CD14-positive monocyte (primary cell): ENCODE measurements at regions not wholly inside any gene's neighbourhood (a gene's known extent, or its start where the extent isn't known, plus 50 kb on each side); places are given as distances from the start of the nearest gene placed in this dataset.

ENCODE experiments used
- DNase-seq, 3 donors: peaks; one replicate each; pipeline ENCODE4 v3.0.0-alpha.2; 2011 to 2022
- H2AFZ ChIP-seq: 2 replicates; pipeline ENCODE4 v1.6.0; 2012; ENCODE audit warnings: mild to moderate bottlenecking, low read depth, low read length, inconsistent platforms; ENCODE audit not compliant: insufficient read depth, poor library complexity, severe bottlenecking
- H3K27ac ChIP-seq, 2 donors: 1 replicate in 1 of 2; 2 replicates in 1 of 2; pipeline ENCODE4 v1.5.1; 2012 to 2013; ENCODE audit warnings: low read length in 2 of 2, control low read depth in 1 of 2, inconsistent platforms in 1 of 2, low read depth in 1 of 2, mild to moderate bottlenecking in 1 of 2
- H3K27me3 ChIP-seq, 2 donors: one replicate each; pipeline versions ENCODE4 v1.6.0 to v1.6.1; 2011 to 2013; ENCODE audit warnings: low read length in 2 of 2; ENCODE audit not compliant: control insufficient read depth in 2 of 2, insufficient read depth in 2 of 2
- H3K36me3 ChIP-seq, 2 donors: replicated peaks in 1 of 2; 1 replicate in 1 of 2; 2 replicates in 1 of 2; pipeline versions ENCODE4 v1.5.1 to v1.6.1; 2012 to 2013; ENCODE audit warnings: low read length in 2 of 2, control low read depth in 1 of 2, inconsistent platforms in 1 of 2, mild to moderate bottlenecking in 1 of 2; ENCODE audit not compliant: insufficient read depth in 2 of 2, control insufficient read depth in 1 of 2
- H3K4me1 ChIP-seq, 2 donors: 1 replicate in 1 of 2; 2 replicates in 1 of 2; pipeline versions ENCODE4 v1.5.1 to v1.6.1; 2012 to 2013; ENCODE audit warnings: low read length in 2 of 2, control low read depth in 1 of 2, inconsistent platforms in 1 of 2, mild to moderate bottlenecking in 1 of 2, moderate library complexity in 1 of 2; ENCODE audit not compliant: insufficient read depth in 2 of 2, control insufficient read depth in 1 of 2
- H3K4me2 ChIP-seq: replicated peaks from 2 replicates; pipeline ENCODE3; 2012; ENCODE audit warnings: low read length, moderate library complexity, mild to moderate bottlenecking; ENCODE audit not compliant: poor library complexity, severe bottlenecking; ENCODE audit errors: extremely low read depth
- H3K4me3 ChIP-seq, 3 experiments: fragments of 200-600 bp in 1 of 3; sonication (generic) in 1 of 3; replicated peaks in 1 of 3; 1 replicate in 2 of 3; 2 replicates in 1 of 3; pipeline ENCODE4 v1.5.1; 2011 to 2013; ENCODE audit warnings: low read length in 3 of 3, mild to moderate bottlenecking in 3 of 3, control low read depth in 2 of 3, low read depth in 2 of 3, inconsistent platforms in 1 of 3, moderate library complexity in 1 of 3
- H3K79me2 ChIP-seq: 2 replicates; pipeline ENCODE4 v1.6.0; 2012; ENCODE audit warnings: mild to moderate bottlenecking, control low read depth, inconsistent platforms, low read length, moderate library complexity; ENCODE audit not compliant: insufficient read depth
- H3K9ac ChIP-seq: 2 replicates; pipeline ENCODE4 v1.6.0; 2017; ENCODE audit warnings: low read length, mild to moderate bottlenecking; ENCODE audit not compliant: insufficient read depth, poor library complexity, severe bottlenecking
- H3K9me3 ChIP-seq, 2 donors: replicated peaks in 1 of 2; 1 replicate in 1 of 2; 2 replicates in 1 of 2; pipeline versions ENCODE4 v1.5.1 to v1.6.1; 2012 to 2013; ENCODE audit warnings: low read length in 2 of 2, control low read depth in 1 of 2; ENCODE audit not compliant: control insufficient read depth in 1 of 2, insufficient read depth in 1 of 2
- H4K20me1 ChIP-seq: 2 replicates; pipeline ENCODE4 v1.6.0; 2012; ENCODE audit warnings: mild to moderate bottlenecking, low read length, control low read depth, moderate library complexity; ENCODE audit not compliant: insufficient read depth
- H3K27ac Mint-ChIP-seq, 7 donors: one replicate each; pipeline ENCODE4 v1.8.0; 2020; ENCODE audit warnings: mild to moderate bottlenecking in 7 of 7, mixed read lengths in 7 of 7, moderate library complexity in 6 of 7, inconsistent platforms in 2 of 7
- H3K27me3 Mint-ChIP-seq, 3 donors: one replicate each; pipeline ENCODE4 v1.8.0; 2021 to 2022; ENCODE audit warnings: low read depth in 3 of 3, mild to moderate bottlenecking in 3 of 3, mixed read lengths in 3 of 3, moderate library complexity in 3 of 3, inconsistent platforms in 1 of 3
- H3K36me3 Mint-ChIP-seq, 2 donors: one replicate each; pipeline ENCODE4 v1.8.0; 2020; ENCODE audit warnings: mixed read lengths in 2 of 2, inconsistent platforms in 1 of 2, mild to moderate bottlenecking in 1 of 2
- H3K4me1 Mint-ChIP-seq: one replicate; pipeline ENCODE4 v1.8.0; 2020; ENCODE audit warnings: mild to moderate bottlenecking, mixed read lengths
- H3K4me3 Mint-ChIP-seq, 2 donors: one replicate each; pipeline ENCODE4 v1.8.0; 2020; ENCODE audit warnings: mild to moderate bottlenecking in 2 of 2, mixed read lengths in 2 of 2, moderate library complexity in 1 of 2
- H3K9me3 Mint-ChIP-seq, 7 donors: one replicate each; pipeline ENCODE4 v1.8.0; 2020 to 2022; ENCODE audit warnings: mixed read lengths in 7 of 7, mild to moderate bottlenecking in 6 of 7, moderate library complexity in 6 of 7, inconsistent platforms in 2 of 7
- WGBS: methylation state at CpG from one replicate; pipeline ENCODE4 v1.1.5; 2013; ENCODE audit warnings: missing lambda C conversion rate; ENCODE audit not compliant: insufficient coverage; 5-methylcytosine and 5-hydroxymethylcytosine counted together
- intact Hi-C, 2 donors: fragments of 100-400 bp; cut with micrococcal nuclease; formaldehyde crosslinking; loops; one replicate each; pipeline versions ENCODE4 v1.15.0 to v1.15.1; 2023
- TF ChIP-seq, protein P1 (sequence below): fragments of 200-600 bp; IDR thresholded peaks from one replicate; pipeline ENCODE4 v1.8.0; 2022; ENCODE audit warnings: antibody characterized with exemption, mild to moderate bottlenecking

DNA sequence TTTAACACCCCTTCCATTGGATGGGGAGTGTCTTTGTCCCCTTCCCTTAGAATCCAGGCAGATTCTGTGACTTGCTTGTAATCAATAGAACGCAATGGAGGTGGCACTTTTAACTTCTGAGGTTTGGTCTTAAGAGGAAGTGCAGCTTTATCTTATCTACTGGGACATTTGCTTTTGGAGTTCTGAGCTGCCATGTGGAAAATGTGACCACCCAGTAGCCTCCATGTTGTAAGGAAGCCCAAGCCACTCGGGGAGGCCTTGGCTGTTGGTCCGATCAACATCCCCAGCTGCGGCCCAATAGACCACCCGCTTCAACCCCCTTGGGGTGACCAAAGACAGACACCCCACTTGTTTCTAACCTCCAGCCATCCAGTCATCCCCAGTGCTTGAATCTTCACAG is 86.3 kb upstream of the FAM171A1 start:
- Mint-ChIP-seq H3K27me3 (peaks cover 0 to 3% (median 2%) of the 10 kb centered on the region in 3 donors), H3K27ac (no peak overlapping the region), H3K9me3 (peaks cover 0 to 6% (median 2%) of the 10 kb centered on the region in 7 donors), H3K4me3 (no peak overlapping the region), H3K4me1 (no peaks in the 10 kb centered on the region), H3K36me3 (no peaks in the 10 kb centered on the region)
- Histone ChIP-seq H3K79me2 (no peaks in the 10 kb centered on the region), H2AFZ (no peak overlapping the region), H3K4me1 (no peaks in the 10 kb centered on the region), H3K36me3 (no peaks in the 10 kb centered on the region), H3K4me3 (no peak overlapping the region), H3K4me2 (no peak overlapping the region), H3K9ac (no peak overlapping the region), H3K9me3 (no peaks in the 10 kb centered on the region), H3K27me3 (no peaks in the 10 kb centered on the region), H3K27ac (no peak overlapping the region), H4K20me1 (no peaks in the 10 kb centered on the region)
- DNase-seq, result no peak
- TF ChIP-seq, protein P1, sequence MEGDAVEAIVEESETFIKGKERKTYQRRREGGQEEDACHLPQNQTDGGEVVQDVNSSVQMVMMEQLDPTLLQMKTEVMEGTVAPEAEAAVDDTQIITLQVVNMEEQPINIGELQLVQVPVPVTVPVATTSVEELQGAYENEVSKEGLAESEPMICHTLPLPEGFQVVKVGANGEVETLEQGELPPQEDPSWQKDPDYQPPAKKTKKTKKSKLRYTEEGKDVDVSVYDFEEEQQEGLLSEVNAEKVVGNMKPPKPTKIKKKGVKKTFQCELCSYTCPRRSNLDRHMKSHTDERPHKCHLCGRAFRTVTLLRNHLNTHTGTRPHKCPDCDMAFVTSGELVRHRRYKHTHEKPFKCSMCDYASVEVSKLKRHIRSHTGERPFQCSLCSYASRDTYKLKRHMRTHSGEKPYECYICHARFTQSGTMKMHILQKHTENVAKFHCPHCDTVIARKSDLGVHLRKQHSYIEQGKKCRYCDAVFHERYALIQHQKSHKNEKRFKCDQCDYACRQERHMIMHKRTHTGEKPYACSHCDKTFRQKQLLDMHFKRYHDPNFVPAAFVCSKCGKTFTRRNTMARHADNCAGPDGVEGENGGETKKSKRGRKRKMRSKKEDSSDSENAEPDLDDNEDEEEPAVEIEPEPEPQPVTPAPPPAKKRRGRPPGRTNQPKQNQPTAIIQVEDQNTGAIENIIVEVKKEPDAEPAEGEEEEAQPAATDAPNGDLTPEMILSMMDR, result no peak
- intact Hi-C loops, result no loop called here
- WGBS, result 96% methylated on average over 5 of the region's 5 CpGs

DNA sequence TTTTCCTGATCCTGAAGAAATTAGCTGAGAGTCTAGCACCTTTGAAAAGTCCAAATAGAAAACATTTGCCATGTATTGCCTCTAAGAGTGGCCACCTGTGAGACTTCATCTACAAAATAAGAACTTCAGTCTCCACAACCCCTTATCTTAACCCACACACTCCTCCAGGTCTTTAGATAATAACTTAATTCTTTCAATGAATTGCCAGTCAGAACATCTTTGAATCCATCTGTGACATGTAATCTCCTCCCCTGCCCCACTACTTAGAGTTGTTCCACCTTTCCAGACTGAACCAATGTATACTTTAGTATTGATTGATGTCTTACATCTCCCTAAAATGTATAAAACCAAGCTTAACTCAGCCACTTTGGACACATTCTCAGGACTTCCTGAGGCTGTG is 84.4 kb upstream of the FAM171A1 start:
- H3K4me3 Mint-ChIP-seq, result no peak overlapping the region
- peaks cover 0 to 5% (median 3%) of the 10 kb centered on the region in 3 donors for H3K27me3 Mint-ChIP-seq
- intact Hi-C loops, result no loop called here
- H3K27me3 ChIP-seq, result no peaks in the 10 kb centered on the region
- H3K4me1 ChIP-seq, result no peaks in the 10 kb centered on the region
- H3K27ac ChIP-seq, result no peak overlapping the region
- H3K4me2 ChIP-seq, result no peak overlapping the region
- TF ChIP-seq, protein P1, result no peak
- H3K27ac Mint-ChIP-seq, result no peak overlapping the region
- H3K9me3 ChIP-seq, result no peaks in the 10 kb centered on the region
- no peak overlapping the region for H3K9ac ChIP-seq
- H3K4me3 ChIP-seq, result no peak overlapping the region
- H3K36me3 Mint-ChIP-seq, result no peaks in the 10 kb centered on the region
- DNase-seq, result no peak
- no peaks in the 10 kb centered on the region for H3K36me3 ChIP-seq
- no peaks in the 10 kb centered on the region for H3K4me1 Mint-ChIP-seq
- no peak overlapping the region for H2AFZ ChIP-seq
- no peaks in the 10 kb centered on the region for H3K79me2 ChIP-seq
- H3K9me3 Mint-ChIP-seq, result peaks cover 0 to 5% (median 2%) of the 10 kb centered on the region in 7 donors
- H4K20me1 ChIP-seq, result no peaks in the 10 kb centered on the region
